ENCODE measurements at regions not wholly inside any gene's neighbourhood (a gene's known extent, or its start where the extent isn't known, plus 50 kb on each side); places are given as distances from the start of the nearest gene placed in this dataset.

- H3K4me2 ChIP-seq (ENCODE audit: low read depth, low read length): no peak overlapping the region
- TF ChIP-seq RAD21 (IDR thresholded peaks at IDR 0.05; ENCODE audit: low read length): no peak
- no peak for TF ChIP-seq MXI1 (IDR thresholded peaks at IDR 0.05; ENCODE audit: borderline replicate concordance, low read depth, low read length)
- TF ChIP-seq, protein P1, sequence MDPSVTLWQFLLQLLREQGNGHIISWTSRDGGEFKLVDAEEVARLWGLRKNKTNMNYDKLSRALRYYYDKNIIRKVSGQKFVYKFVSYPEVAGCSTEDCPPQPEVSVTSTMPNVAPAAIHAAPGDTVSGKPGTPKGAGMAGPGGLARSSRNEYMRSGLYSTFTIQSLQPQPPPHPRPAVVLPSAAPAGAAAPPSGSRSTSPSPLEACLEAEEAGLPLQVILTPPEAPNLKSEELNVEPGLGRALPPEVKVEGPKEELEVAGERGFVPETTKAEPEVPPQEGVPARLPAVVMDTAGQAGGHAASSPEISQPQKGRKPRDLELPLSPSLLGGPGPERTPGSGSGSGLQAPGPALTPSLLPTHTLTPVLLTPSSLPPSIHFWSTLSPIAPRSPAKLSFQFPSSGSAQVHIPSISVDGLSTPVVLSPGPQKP (IDR thresholded peaks at IDR 0.05; ENCODE audit: borderline replicate concordance, low read depth, low read length): no peak
- TF ChIP-seq NFE2L2 (IDR thresholded peaks at IDR 0.05; ENCODE audit: low read depth, low read length): no peak
- TF ChIP-seq SMC3 (IDR thresholded peaks at IDR 0.05; ENCODE audit: low read depth, low read length): no peak
- no peak for TF ChIP-seq BHLHE40 (IDR thresholded peaks at IDR 0.05; ENCODE audit: low read depth, low read length)
- no peak for TF ChIP-seq POLR2A (IDR thresholded peaks at IDR 0.05; ENCODE audit: low read depth, low read length)
- TF ChIP-seq CHD1 (IDR thresholded peaks at IDR 0.05; ENCODE audit: low read depth, low read length): no peak
- no peak for TF ChIP-seq USF2 (IDR thresholded peaks at IDR 0.05; ENCODE audit: low read depth, low read length)
- TF ChIP-seq RFX5 (IDR thresholded peaks at IDR 0.05; ENCODE audit: low read depth, low read length): no peak
- no peak overlapping the region for H2BK120ac ChIP-seq (ENCODE audit: low read depth, low read length)
- dilution Hi-C loops (cut with HindIII; ENCODE audit: low sequenced_read_pairs, unreplicated experiment) (no loop called here), in situ Hi-C loops (cut with MboI; ENCODE audit: low sequenced_read_pairs) (no loop called here), intact Hi-C loops (cut with micrococcal nuclease) (no loop called here)
- H3K79me1 ChIP-seq (ENCODE audit: low read depth in 1 of 2, low read length in 2 of 2): no peaks in the 10 kb centered on the region
- H2BK5ac ChIP-seq (ENCODE audit: low read depth, low read length, poor library complexity, severe bottlenecking): no peak overlapping the region
- H3K9me3 ChIP-seq (ENCODE audit: control insufficient read depth, insufficient read depth, low read length): peaks cover 4% of the 10 kb centered on the region
- no peaks in the 10 kb centered on the region for H4K20me1 ChIP-seq (ENCODE audit: insufficient read depth, low read length)
- H3K14ac ChIP-seq (replicated peaks; ENCODE audit: low read depth, low read length): no peak overlapping the region
- no peak overlapping the region for H2AK9ac ChIP-seq (replicated peaks; ENCODE audit: low read depth, low read length, poor library complexity)
- DNase-seq (no peak), ATAC-seq (ENCODE audit: low read depth) (no peak)
- no peaks in the 10 kb centered on the region for H3K4me1 ChIP-seq (ENCODE audit: control insufficient read depth, insufficient read depth, low read length)
- BruUV-seq (replicated peaks): no TSS peak
- H3K23ac ChIP-seq (ENCODE audit: low read depth, low read length): no peak overlapping the region
- CTCF ChIA-PET: no interaction called here
- no peak overlapping the region for H4K91ac ChIP-seq (ENCODE audit: insufficient read depth, low read depth, low read length)
- H4K8ac ChIP-seq (ENCODE audit: low read depth in 2 of 2, low read length in 2 of 2): no peak overlapping the region
- H3K27me3 ChIP-seq (ENCODE audit: control insufficient read depth, insufficient read depth, low read length): no peaks in the 10 kb centered on the region
- no peak overlapping the region for H2AFZ ChIP-seq (replicated peaks; ENCODE audit: low read length, poor library complexity)
- no peak overlapping the region for H3K18ac ChIP-seq (ENCODE audit: low read depth, low read length)
- no CpG with 5 or more reads among the region's 2 CpGs for WGBS, 2 experiments (ENCODE audit: extremely low coverage in 2 of 2, insufficient read length in 1 of 2)
- H4K5ac ChIP-seq (ENCODE audit: low read depth, low read length): no peak overlapping the region
- no peak overlapping the region for H3K4ac ChIP-seq (ENCODE audit: low read depth, low read length)
- no peak overlapping the region for H2AK5ac ChIP-seq (ENCODE audit: low read depth, low read length)
- no peak overlapping the region for H2BK20ac ChIP-seq (ENCODE audit: low read depth, low read length)
- no peaks in the 10 kb centered on the region for H3K9me1 ChIP-seq (ENCODE audit: insufficient read depth, low read length)
- H2BK15ac ChIP-seq (ENCODE audit: low read depth, low read length): no peak overlapping the region
- no peak overlapping the region for H3K56ac ChIP-seq (ENCODE audit: extremely low read depth, insufficient read depth, low read length)
- no peak overlapping the region for H3K4me3 ChIP-seq (ENCODE audit: insufficient read depth, low read depth, low read length)
- no peak overlapping the region for H3K9ac ChIP-seq (ENCODE audit: low read depth, low read length)
- H3K36me3 ChIP-seq (ENCODE audit: control insufficient read depth, insufficient read depth, low read length): no peaks in the 10 kb centered on the region
- no peak overlapping the region for H3K27ac ChIP-seq (ENCODE audit: insufficient read depth, low read length)
- POLR2A ChIA-PET (ENCODE audit: unreplicated experiment): no interaction called here
These were observed 567.3 kb upstream of the LMCD1 start for GRCh38 chr3:7934362-7934761.

Measured in IMR-90 (cell line).